K562 (cell line): ENCODE measurements at regions not wholly inside any gene's neighbourhood (a gene's known extent, or its start where the extent isn't known, plus 50 kb on each side); places are given as distances from the start of the nearest gene placed in this dataset.

Experiments used
- ATAC-seq: fragments of 200-7000 bp; cut with Tn5 transposase; 3 replicates; pipeline ENCODE4 v1.9.1; 2020; ENCODE audit warnings: moderate library complexity
- BruUV-seq: library from RNA; stranded (reverse); fragments of 400-500 nt; replicated peaks from 2 replicates; lab custom pipeline; 2021; lab: Mats Ljungman, UMichigan
- CTCF ChIA-PET: fragments of 300-600 bp; formaldehyde crosslinking; extraction: SDS; loops from one replicate; lab custom pipeline; 2021; ENCODE audit warnings: low intra/inter-chr PET ratio; lab: Yijun Ruan, JAX
- POLR2A ChIA-PET: fragments of 300-600, 350-650 bp; sonication (Branson Sonifier 250); formaldehyde crosslinking; extraction: SDS; loops from one replicate; lab custom pipeline; 2021; ENCODE audit warnings: antibody characterized with exemption, inconsistent platforms; lab: Yijun Ruan, JAX
- DNase-seq, 4 experiments: peaks; one replicate each; pipeline versions ENCODE4 v3.0.0 to v3.0.0-alpha.2; 2011 to 2018; ENCODE audit warnings: low spot score in 3 of 4, mixed read lengths in 3 of 4; ENCODE audit errors: extremely low read depth in 1 of 4
- FAIRE-seq: peaks from 2 replicates; lab custom pipeline; 2011; peaks lifted over from hg19 to GRCh38; lab: Jason Lieb, UNC
- H2AFZ ChIP-seq: 2 replicates; pipeline ENCODE4 v1.6.0; 2011; ENCODE audit warnings: low read depth, low read length, control low read depth, inconsistent platforms
- H3K27ac ChIP-seq: fragments of 200-600 bp; 3 replicates; pipeline ENCODE4 v1.8.0; 2011; ENCODE audit warnings: low read depth, mild to moderate bottlenecking, control low read depth, inconsistent platforms, low read length, moderate library complexity, mixed read lengths; ENCODE audit errors: extremely low read depth
- H3K27me3 ChIP-seq, 2 experiments: fragments of 300-600 bp in 1 of 2; 2 replicates in 1 of 2; 3 replicates in 1 of 2; pipeline versions ENCODE4 v1.6.0 to v1.8.0; 2011; ENCODE audit warnings: inconsistent platforms in 2 of 2, low read length in 2 of 2, mild to moderate bottlenecking in 1 of 2, mixed read lengths in 1 of 2, moderate library complexity in 1 of 2; ENCODE audit not compliant: control insufficient read depth in 2 of 2, insufficient read depth in 2 of 2
- H3K36me3 ChIP-seq: fragments of 300-600 bp; 3 replicates; pipeline ENCODE4 v1.8.0; 2011; ENCODE audit warnings: mild to moderate bottlenecking, low read length, inconsistent platforms; ENCODE audit not compliant: control insufficient read depth, insufficient read depth
- H3K4me1 ChIP-seq, 2 experiments: fragments of 200-600 bp in 1 of 2; replicated peaks in 1 of 2; 2 replicates in 1 of 2; 3 replicates in 1 of 2; pipeline versions ENCODE4 v1.5.1 to v1.8.0; 2011; ENCODE audit warnings: inconsistent platforms in 2 of 2, low read length in 2 of 2, mild to moderate bottlenecking in 1 of 2, mixed read lengths in 1 of 2, moderate library complexity in 1 of 2; ENCODE audit not compliant: control insufficient read depth in 2 of 2, insufficient read depth in 2 of 2
- H3K4me2 ChIP-seq: 2 replicates; pipeline ENCODE4 v1.6.1; 2011; ENCODE audit warnings: low read length, control low read depth, inconsistent platforms, mixed read lengths; ENCODE audit not compliant: insufficient read depth
- H3K4me3 ChIP-seq: fragments of 200-600 bp; sonication (generic), shearing (Covaris generic); 2 replicates; pipeline ENCODE4 v1.5.1; 2016; ENCODE audit warnings: control low read depth, inconsistent platforms
- H3K79me2 ChIP-seq: fragments of 200-600 bp; 3 replicates; pipeline ENCODE4 v1.8.0; 2011; ENCODE audit warnings: low read length, inconsistent platforms; ENCODE audit not compliant: control insufficient read depth, insufficient read depth
- H3K9ac ChIP-seq, 2 experiments: 2 replicates each; pipeline versions ENCODE4 v1.6.0 to v1.6.1; 2011; ENCODE audit warnings: low read depth in 2 of 2, low read length in 2 of 2, control low read depth in 1 of 2, inconsistent platforms in 1 of 2, mild to moderate bottlenecking in 1 of 2, mixed read lengths in 1 of 2; ENCODE audit not compliant: insufficient read depth in 1 of 2
- H3K9me1 ChIP-seq: one replicate; pipeline ENCODE4 v1.6.0; 2011; ENCODE audit warnings: inconsistent platforms, mild to moderate bottlenecking, low read length, moderate library complexity; ENCODE audit not compliant: control insufficient read depth, insufficient read depth
- H3K9me3 ChIP-seq: replicated peaks from 2 replicates; pipeline ENCODE4 v1.5.1; 2011; ENCODE audit warnings: low read depth, low read length, inconsistent platforms; ENCODE audit not compliant: control insufficient read depth, insufficient read depth
- H4K20me1 ChIP-seq: replicated peaks from 2 replicates; pipeline ENCODE4 v1.6.1; 2011; ENCODE audit warnings: low read length, inconsistent platforms, mixed read lengths; ENCODE audit not compliant: control insufficient read depth, insufficient read depth
- BCLAF1 ChIP-seq, 2 experiments: fragments of 450-650 bp in 1 of 2; IDR thresholded peaks; 2 replicates each; pipeline ENCODE4 v1.6.1; 2011 to 2017; ENCODE audit warnings: low read depth in 2 of 2, antibody characterized with exemption in 1 of 2, borderline replicate concordance in 1 of 2, low read length in 1 of 2, mild to moderate bottlenecking in 1 of 2, mixed read lengths in 1 of 2; ENCODE audit not compliant: control insufficient read depth in 1 of 2
- CSDE1 ChIP-seq, 2 experiments: fragments of 450-650 bp; IDR thresholded peaks; 2 replicates each; pipeline ENCODE4 v1.6.1; 2016; ENCODE audit warnings: mild to moderate bottlenecking in 1 of 2
- CTBP1 ChIP-seq: fragments of 450-650 bp; IDR thresholded peaks from 2 replicates; pipeline ENCODE4 v1.6.1; 2016; ENCODE audit warnings: borderline replicate concordance
- HCFC1 ChIP-seq: IDR thresholded peaks from 2 replicates; pipeline ENCODE4 v1.6.1; 2012; ENCODE audit warnings: low read depth, low read length, improper control_type of control experiment
- KDM5B ChIP-seq: fragments of 200-600 bp; sonication (generic); IDR thresholded peaks from 2 replicates; pipeline ENCODE4 v1.6.1; 2012; ENCODE audit warnings: low read depth, mild to moderate bottlenecking, moderate library complexity, low read length, control low read depth, inconsistent platforms; ENCODE audit not compliant: insufficient replicate concordance
- LCOR ChIP-seq: sonication (generic); formaldehyde crosslinking; IDR thresholded peaks from 2 replicates; pipeline ENCODE4 v1.8.0; 2022; ENCODE audit warnings: mild to moderate bottlenecking, missing genetic modification reagents
- XRCC5 ChIP-seq: fragments of 200-400 bp; formaldehyde crosslinking; IDR thresholded peaks from 2 replicates; pipeline ENCODE4 v1.6.1; 2017; ENCODE audit warnings: low read depth, mild to moderate bottlenecking, low read length
- ZNF133 ChIP-seq: fragments of 250-450 bp; sonication (Bioruptor Pico); IDR thresholded peaks from 2 replicates; pipeline ENCODE4 v1.4.0; 2020; ENCODE audit warnings: mild to moderate bottlenecking
- ZNF224 ChIP-seq: sonication (generic); formaldehyde crosslinking; IDR thresholded peaks from 2 replicates; pipeline ENCODE4 v1.8.0; 2022; ENCODE audit warnings: mild to moderate bottlenecking, missing genetic modification reagents
- ZNF324 ChIP-seq: fragments of 250-450 bp; sonication (Bioruptor Pico); IDR thresholded peaks from 2 replicates; pipeline ENCODE4 v1.4.0; 2020; ENCODE audit warnings: mild to moderate bottlenecking
- ZNF699 ChIP-seq: fragments of 250-450 bp; sonication (Bioruptor Pico); IDR thresholded peaks from 2 replicates; pipeline ENCODE4 v1.8.0; 2021; ENCODE audit warnings: mild to moderate bottlenecking, moderate library complexity; ENCODE audit not compliant: insufficient replicate concordance
- ZNF76 ChIP-seq: fragments of 250-450 bp; sonication (Bioruptor Pico); IDR thresholded peaks from 2 replicates; pipeline ENCODE4 v1.4.0; 2020; ENCODE audit warnings: mild to moderate bottlenecking, moderate library complexity, borderline replicate concordance
- WGBS: fragments of 100-300 bp; shearing (Covaris generic); methylation state at CpG from one replicate; pipeline ENCODE4 v1.1.6; 2016; ENCODE audit warnings: low coverage, mixed read lengths; ENCODE audit not compliant: insufficient coverage; ENCODE audit errors: missing lambda C conversion rate; 5-methylcytosine and 5-hydroxymethylcytosine counted together
- in situ Hi-C: fragments of 300-500 bp; cut with MboI; formaldehyde crosslinking; loops from 4 replicates; pipeline ENCODE4 v1.15.0; 2018; ENCODE audit warnings: inconsistent platforms, mixed read lengths
- intact Hi-C: fragments of 100-400 bp; cut with micrococcal nuclease; formaldehyde crosslinking; loops from 2 replicates; pipeline ENCODE4 v1.14.2; 2022
- TF ChIP-seq, protein P1 (sequence below): sonication (generic); formaldehyde crosslinking; IDR thresholded peaks from 2 replicates; pipeline ENCODE4 v1.9.0; 2022; ENCODE audit warnings: mild to moderate bottlenecking, missing genetic modification reagents

DNA sequence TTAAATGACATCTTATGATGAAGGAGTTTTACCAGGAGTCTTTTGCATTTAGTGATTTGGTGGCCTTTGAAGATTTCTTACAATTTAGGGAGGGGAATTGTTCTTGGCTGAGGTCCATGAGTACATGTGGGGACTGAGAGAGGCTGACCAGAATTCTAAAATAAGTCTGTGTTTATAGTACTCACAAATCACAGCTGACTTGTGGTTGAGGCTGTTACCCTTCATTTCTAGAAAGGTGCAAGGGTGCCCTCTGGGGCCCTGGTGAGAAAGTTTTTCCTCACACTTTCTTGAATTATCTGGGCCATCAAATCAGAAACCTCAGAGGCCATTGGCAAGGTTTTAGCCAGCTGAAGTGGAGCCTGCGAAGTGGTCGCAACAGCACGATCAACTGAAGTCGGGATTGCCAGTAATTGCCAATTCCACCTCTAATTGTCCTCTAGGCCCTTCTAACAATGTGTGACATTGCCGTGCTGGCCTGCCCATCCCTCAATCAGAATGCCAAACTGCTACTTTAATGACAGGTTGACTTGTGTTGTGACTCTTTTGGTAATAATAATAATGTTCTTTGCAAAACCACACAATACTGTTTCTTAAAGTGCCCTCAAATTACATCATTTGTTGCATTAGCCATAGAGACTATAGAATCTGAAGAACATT is 221.6 kb downstream of the OGFRL1 start:
- Histone ChIP-seq H3K9me3 (no peaks in the 10 kb centered on the region), H3K27me3 (no peaks in the 10 kb centered on the region), H3K9ac (no peak overlapping the region), H3K9me1 (no peaks in the 10 kb centered on the region), H2AFZ (no peak overlapping the region), H4K20me1 (no peaks in the 10 kb centered on the region), H3K36me3 (no peaks in the 10 kb centered on the region), H3K4me1 (no peaks in the 10 kb centered on the region), H3K4me2 (no peak overlapping the region), H3K27ac (no peak overlapping the region), H3K79me2 (no peaks in the 10 kb centered on the region), H3K4me3 (no peak overlapping the region)
- no peak for DNase-seq
- BruUV-seq: no TSS peak
- no peak for TF ChIP-seq ZNF324
- no peak for TF ChIP-seq CTBP1
- TF ChIP-seq BCLAF1 (IDR thresholded peaks at IDR 0.05; ENCODE audit: borderline replicate concordance in 1 of 2, control insufficient read depth in 1 of 2, low read depth in 2 of 2, low read length in 1 of 2): no peak
- no peak for TF ChIP-seq KDM5B
- TF ChIP-seq XRCC5: no peak
- TF ChIP-seq, protein P1, sequence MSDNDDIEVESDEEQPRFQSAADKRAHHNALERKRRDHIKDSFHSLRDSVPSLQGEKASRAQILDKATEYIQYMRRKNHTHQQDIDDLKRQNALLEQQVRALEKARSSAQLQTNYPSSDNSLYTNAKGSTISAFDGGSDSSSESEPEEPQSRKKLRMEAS: no peak
- no peak for TF ChIP-seq LCOR (CRISPR knock-in tag)
- TF ChIP-seq CSDE1 (IDR thresholded peaks at IDR 0.05): no peak
- TF ChIP-seq ZNF224 (CRISPR knock-in tag): no peak
- TF ChIP-seq ZNF133 (CRISPR knock-in tag): no peak
- TF ChIP-seq ZNF76 (CRISPR knock-in tag): no peak
- TF ChIP-seq HCFC1: no peak
- TF ChIP-seq ZNF699 (CRISPR knock-in tag): no peak
- POLR2A ChIA-PET: no interaction called here
- no peak for FAIRE-seq
- intact Hi-C loops (no loop called here), in situ Hi-C loops (no loop called here)
- CTCF ChIA-PET: no interaction called here
- no peak for ATAC-seq
- 0% methylated on average over 5 of the region's 5 CpGs for WGBS
